ENCODE measurements at regions not wholly inside any gene's neighbourhood (a gene's known extent, or its start where the extent isn't known, plus 50 kb on each side); places are given as distances from the start of the nearest gene placed in this dataset.

DNA sequence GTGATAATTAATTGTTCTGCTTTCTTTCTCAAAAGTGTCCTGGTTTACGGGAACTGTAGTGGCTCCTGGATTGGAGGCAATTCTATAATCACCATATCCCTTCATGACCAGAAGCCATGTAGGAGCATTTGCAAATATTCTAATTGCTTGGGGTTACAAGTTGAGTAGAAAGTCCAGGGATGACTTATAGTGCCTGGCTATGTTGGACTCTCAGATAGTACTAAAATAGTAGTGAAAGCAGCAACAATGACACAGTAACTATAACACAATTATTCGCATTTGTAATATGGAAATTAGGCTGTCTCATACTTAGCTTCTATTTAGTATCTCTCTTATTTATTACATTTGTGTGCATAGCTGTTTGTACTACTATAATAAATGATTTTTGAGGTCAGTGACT is 712.5 kb upstream of the GRAMD2B start:
- TF ChIP-seq POLR2A (IDR thresholded peaks at IDR 0.05) (no peak), POLR2AphosphoS5 (IDR thresholded peaks at IDR 0.05) (no peak), EP300 (IDR thresholded peaks at IDR 0.05; ENCODE audit: low read depth) (no peak)
- TF ChIP-seq, protein P1, sequence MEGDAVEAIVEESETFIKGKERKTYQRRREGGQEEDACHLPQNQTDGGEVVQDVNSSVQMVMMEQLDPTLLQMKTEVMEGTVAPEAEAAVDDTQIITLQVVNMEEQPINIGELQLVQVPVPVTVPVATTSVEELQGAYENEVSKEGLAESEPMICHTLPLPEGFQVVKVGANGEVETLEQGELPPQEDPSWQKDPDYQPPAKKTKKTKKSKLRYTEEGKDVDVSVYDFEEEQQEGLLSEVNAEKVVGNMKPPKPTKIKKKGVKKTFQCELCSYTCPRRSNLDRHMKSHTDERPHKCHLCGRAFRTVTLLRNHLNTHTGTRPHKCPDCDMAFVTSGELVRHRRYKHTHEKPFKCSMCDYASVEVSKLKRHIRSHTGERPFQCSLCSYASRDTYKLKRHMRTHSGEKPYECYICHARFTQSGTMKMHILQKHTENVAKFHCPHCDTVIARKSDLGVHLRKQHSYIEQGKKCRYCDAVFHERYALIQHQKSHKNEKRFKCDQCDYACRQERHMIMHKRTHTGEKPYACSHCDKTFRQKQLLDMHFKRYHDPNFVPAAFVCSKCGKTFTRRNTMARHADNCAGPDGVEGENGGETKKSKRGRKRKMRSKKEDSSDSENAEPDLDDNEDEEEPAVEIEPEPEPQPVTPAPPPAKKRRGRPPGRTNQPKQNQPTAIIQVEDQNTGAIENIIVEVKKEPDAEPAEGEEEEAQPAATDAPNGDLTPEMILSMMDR (IDR thresholded peaks at IDR 0.05): no peak
